ENCODE measurements at regions not wholly inside any gene's neighbourhood (a gene's known extent, or its start where the extent isn't known, plus 50 kb on each side); places are given as distances from the start of the nearest gene placed in this dataset.

GRCh38 chr4:23945451-23946017 lies 55.7 kb upstream of the PPARGC1A start:
- TF ChIP-seq POLR2A (IDR thresholded peaks at IDR 0.05; ENCODE audit: low read length) (no peak), REST (IDR thresholded peaks at IDR 0.05) (no peak), EP300 (IDR thresholded peaks at IDR 0.05) (no peak), TP53 (CRISPR knock-in tag; IDR thresholded peaks at IDR 0.05) (no peak), CTCF (IDR thresholded peaks at IDR 0.05) (no peak)

All from A549 (cell line).